NOMO-1 (cell line): ENCODE measurements at regions not wholly inside any gene's neighbourhood (a gene's known extent, or its start where the extent isn't known, plus 50 kb on each side); places are given as distances from the start of the nearest gene placed in this dataset.
"Not testable (repeated sequence)": the region's sequence is repeated elsewhere in the genome, so short reads cannot be mapped to it uniquely, and the experiment has no call there.

Source experiments
- DNase-seq, 2 experiments: peaks; one replicate each; lab custom pipeline; 2025; ENCODE audit not compliant: unreplicated experiment in 2 of 2; lab: John Stamatoyannopoulos, UW

- DNase-seq, result not testable (repeated sequence)
Measured at GRCh38 chr7:7042286-7042893, 140.0 kb upstream of the C1GALT1 start.

GRCh38 chr7:7044806-7045205 lies 137.5 kb upstream of the C1GALT1 start:
- no peak for DNase-seq

GRCh38 chr7:7048213-7048612 lies 134.1 kb upstream of the C1GALT1 start:
- DNase-seq, result no peak

GRCh38 chr7:7051206-7051877 lies 131.0 kb upstream of the C1GALT1 start:
- DNase-seq, result peak; percentile 44 to 85

- DNase-seq, result no peak
Measured at GRCh38 chr7:7054252-7054830, 128.0 kb upstream of the C1GALT1 start.

- DNase-seq, result no peak
Measured at GRCh38 chr7:7060828-7061599, 121.3 kb upstream of the C1GALT1 start.

GRCh38 chr7:7077945-7078344 lies 104.4 kb upstream of the C1GALT1 start:
- DNase-seq, result no peak

- no peak for DNase-seq
Measured at GRCh38 chr7:7080802-7081201, 101.5 kb upstream of the C1GALT1 start.

- DNase-seq, result no peak
Measured at GRCh38 chr7:7090460-7090859, 91.9 kb upstream of the C1GALT1 start.

- no peak for DNase-seq
Measured at GRCh38 chr7:7098280-7098818, 84.0 kb upstream of the C1GALT1 start.

- no peak for DNase-seq
Measured at GRCh38 chr7:7099584-7100014, 82.7 kb upstream of the C1GALT1 start.

- no peak for DNase-seq
Measured at GRCh38 chr7:7100432-7100849, 81.9 kb upstream of the C1GALT1 start.

GRCh38 chr7:7102906-7103305 lies 79.4 kb upstream of the C1GALT1 start:
- no peak for DNase-seq

GRCh38 chr7:7103343-7104313 lies 78.7 kb upstream of the C1GALT1 start:
- DNase-seq, result peak; percentile 31 to 82

GRCh38 chr7:7104314-7104698 lies 78.0 kb upstream of the C1GALT1 start:
- no peak for DNase-seq

GRCh38 chr7:7104971-7105370 lies 77.4 kb upstream of the C1GALT1 start:
- no peak for DNase-seq

- no peak for DNase-seq
Measured at GRCh38 chr7:7105800-7106582, 76.4 kb upstream of the C1GALT1 start.

GRCh38 chr7:7108931-7109330 lies 73.4 kb upstream of the C1GALT1 start:
- DNase-seq, result no peak

GRCh38 chr7:7109934-7110333 lies 72.4 kb upstream of the C1GALT1 start:
- no peak for DNase-seq
